OCI-LY1 (cell line): ENCODE measurements at regions not wholly inside any gene's neighbourhood (a gene's known extent, or its start where the extent isn't known, plus 50 kb on each side); places are given as distances from the start of the nearest gene placed in this dataset.

Experiments used
- H2AFZ ChIP-seq: fragments of 200-600 bp; sonication (generic), shearing (Covaris generic); 2 replicates; pipeline ENCODE4 v1.6.0; 2014; ENCODE audit warnings: antibody characterized with exemption, mild to moderate bottlenecking, low read length
- H3F3A ChIP-seq: fragments of 200-600 bp; sonication (generic), shearing (Covaris generic); 2 replicates; pipeline ENCODE4 v1.6.0; 2014; ENCODE audit warnings: mild to moderate bottlenecking, antibody characterized with exemption, low read length, moderate library complexity; ENCODE audit not compliant: insufficient read depth
- H3K27ac ChIP-seq: fragments of 200-600 bp; sonication (generic); 2 replicates; pipeline ENCODE4 v1.5.1; 2014; ENCODE audit warnings: low read length, mixed run types, mild to moderate bottlenecking, low read depth; ENCODE audit not compliant: poor library complexity, severe bottlenecking
- H3K27me3 ChIP-seq: fragments of 200-600 bp; sonication (generic); 2 replicates; pipeline ENCODE4 v1.6.0; 2014; ENCODE audit warnings: antibody characterized with exemption, mild to moderate bottlenecking, low read length, moderate library complexity; ENCODE audit not compliant: insufficient read depth
- H3K36me3 ChIP-seq: fragments of 200-600 bp; sonication (generic); 2 replicates; pipeline ENCODE4 v1.6.1; 2014; ENCODE audit warnings: mild to moderate bottlenecking, antibody characterized with exemption, low read length, moderate library complexity, mixed read lengths; ENCODE audit not compliant: insufficient read depth
- H3K4me1 ChIP-seq: fragments of 200-600 bp; sonication (generic); 2 replicates; pipeline ENCODE4 v1.5.1; 2014; ENCODE audit warnings: mild to moderate bottlenecking, low read length, moderate library complexity; ENCODE audit not compliant: insufficient read depth, severe bottlenecking
- H3K4me2 ChIP-seq: fragments of 200-600 bp; sonication (generic), shearing (Covaris generic); 2 replicates; pipeline ENCODE4 v1.6.1; 2014; ENCODE audit warnings: low read length
- H3K4me3 ChIP-seq: fragments of 200-600 bp; sonication (generic); 2 replicates; pipeline ENCODE4 v1.5.1; 2014; ENCODE audit warnings: low read length, low read depth, mild to moderate bottlenecking, mixed read lengths; ENCODE audit not compliant: poor library complexity, severe bottlenecking
- H3K79me2 ChIP-seq: fragments of 200-600 bp; shearing (Covaris generic); 2 replicates; pipeline ENCODE4 v1.6.1; 2016; ENCODE audit warnings: mixed run types, low read length, mixed read lengths; ENCODE audit not compliant: insufficient read depth
- H3K9ac ChIP-seq: fragments of 200-600 bp; sonication (generic), shearing (Covaris generic); 2 replicates; pipeline ENCODE4 v1.6.1; 2014; ENCODE audit warnings: mild to moderate bottlenecking, low read length, mixed read lengths
- H3K9me2 ChIP-seq: fragments of 200-600 bp; sonication (generic), shearing (Covaris generic); 2 replicates; pipeline ENCODE4 v1.6.1; 2014; ENCODE audit warnings: low read depth, mild to moderate bottlenecking, low read length, mixed read lengths
- H3K9me3 ChIP-seq: fragments of 200-600 bp; shearing (Covaris generic); 2 replicates; pipeline ENCODE4 v1.6.1; 2014; ENCODE audit warnings: low read length, mixed read lengths
- H4K20me1 ChIP-seq: fragments of 200-600 bp; sonication (generic), shearing (Covaris generic); 2 replicates; pipeline ENCODE4 v1.6.0; 2016; ENCODE audit warnings: mild to moderate bottlenecking, low read length; ENCODE audit not compliant: insufficient read depth
- EZH2 ChIP-seq: fragments of 200-600 bp; sonication (generic), shearing (Covaris generic); IDR thresholded peaks from 2 replicates; pipeline ENCODE4 v1.8.0; 2017; ENCODE audit warnings: borderline replicate concordance, mixed run types, mild to moderate bottlenecking, antibody characterized with exemption, low read length, moderate library complexity, mixed read lengths
- TF ChIP-seq, protein P1 (sequence below): fragments of 200-600 bp; sonication (generic), shearing (Covaris generic); IDR thresholded peaks from 2 replicates; pipeline ENCODE4 v1.5.1; 2017; ENCODE audit warnings: mild to moderate bottlenecking, antibody characterized with exemption, low read length, moderate library complexity, mixed read lengths

GRCh38 chr20:9974324-9974723, 60.5 kb upstream of the ANKEF1 start:
- TF ChIP-seq EZH2 = no peak
- TF ChIP-seq, protein P1, sequence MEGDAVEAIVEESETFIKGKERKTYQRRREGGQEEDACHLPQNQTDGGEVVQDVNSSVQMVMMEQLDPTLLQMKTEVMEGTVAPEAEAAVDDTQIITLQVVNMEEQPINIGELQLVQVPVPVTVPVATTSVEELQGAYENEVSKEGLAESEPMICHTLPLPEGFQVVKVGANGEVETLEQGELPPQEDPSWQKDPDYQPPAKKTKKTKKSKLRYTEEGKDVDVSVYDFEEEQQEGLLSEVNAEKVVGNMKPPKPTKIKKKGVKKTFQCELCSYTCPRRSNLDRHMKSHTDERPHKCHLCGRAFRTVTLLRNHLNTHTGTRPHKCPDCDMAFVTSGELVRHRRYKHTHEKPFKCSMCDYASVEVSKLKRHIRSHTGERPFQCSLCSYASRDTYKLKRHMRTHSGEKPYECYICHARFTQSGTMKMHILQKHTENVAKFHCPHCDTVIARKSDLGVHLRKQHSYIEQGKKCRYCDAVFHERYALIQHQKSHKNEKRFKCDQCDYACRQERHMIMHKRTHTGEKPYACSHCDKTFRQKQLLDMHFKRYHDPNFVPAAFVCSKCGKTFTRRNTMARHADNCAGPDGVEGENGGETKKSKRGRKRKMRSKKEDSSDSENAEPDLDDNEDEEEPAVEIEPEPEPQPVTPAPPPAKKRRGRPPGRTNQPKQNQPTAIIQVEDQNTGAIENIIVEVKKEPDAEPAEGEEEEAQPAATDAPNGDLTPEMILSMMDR = peak; percentile 20; the same call in 1 of the 2 replicates
- H3K36me3 ChIP-seq = no peaks in the 10 kb centered on the region
- no peaks in the 10 kb centered on the region for H3K27me3 ChIP-seq
- H3F3A ChIP-seq = no peaks in the 10 kb centered on the region
- no peaks in the 10 kb centered on the region for H3K79me2 ChIP-seq
- no peaks in the 10 kb centered on the region for H3K9me3 ChIP-seq
- H3K9ac ChIP-seq = no peak overlapping the region
- H4K20me1 ChIP-seq = no peaks in the 10 kb centered on the region
- no peaks in the 10 kb centered on the region for H3K4me1 ChIP-seq
- no peak overlapping the region for H2AFZ ChIP-seq
- no peak overlapping the region for H3K27ac ChIP-seq
- no peak overlapping the region for H3K4me3 ChIP-seq
- no peaks in the 10 kb centered on the region for H3K9me2 ChIP-seq
- H3K4me2 ChIP-seq = no peak overlapping the region

- Histone ChIP-seq H3K36me3 (no peaks in the 10 kb centered on the region), H3K9me3 (no peaks in the 10 kb centered on the region), H3K27ac (no peak overlapping the region), H3K4me1 (no peaks in the 10 kb centered on the region), H3K9me2 (no peaks in the 10 kb centered on the region), H2AFZ (no peak overlapping the region), H3K4me3 (no peak overlapping the region), H3F3A (no peaks in the 10 kb centered on the region), H4K20me1 (no peaks in the 10 kb centered on the region), H3K27me3 (no peaks in the 10 kb centered on the region), H3K79me2 (no peaks in the 10 kb centered on the region), H3K4me2 (no peak overlapping the region), H3K9ac (no peak overlapping the region)
- TF ChIP-seq, protein P1 = no peak
Observed at GRCh38 chr20:9971746-9972145, 63.0 kb upstream of the ANKEF1 start.

DNA sequence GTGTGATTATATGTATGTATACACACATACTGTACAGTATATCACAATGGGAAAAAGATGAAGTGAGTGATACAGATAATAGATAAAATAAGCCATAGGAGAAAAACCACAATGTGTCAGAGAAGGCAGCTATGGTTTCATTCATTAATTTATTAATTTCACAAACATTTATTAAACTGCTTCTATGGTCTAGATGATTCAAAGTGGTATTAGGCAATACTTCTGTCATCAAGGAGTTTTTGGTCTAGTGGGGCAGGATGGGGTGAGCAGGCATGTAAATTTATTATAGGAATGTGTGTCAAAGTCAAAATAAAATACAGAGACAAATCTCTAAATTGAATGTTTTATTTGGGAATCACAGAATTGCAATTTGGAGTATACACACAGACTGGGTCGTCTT, 65.2 kb upstream of the ANKEF1 start:
- no peaks in the 10 kb centered on the region for H3K79me2 ChIP-seq
- no peak for TF ChIP-seq EZH2
- TF ChIP-seq, protein P1 = no peak
- no peak overlapping the region for H3K4me2 ChIP-seq

More for the DNA sequence above, 65.2 kb upstream of the ANKEF1 start:
- Histone ChIP-seq H3K36me3 (no peaks in the 10 kb centered on the region), H4K20me1 (no peaks in the 10 kb centered on the region), H3K9me2 (no peaks in the 10 kb centered on the region), H3K27me3 (no peaks in the 10 kb centered on the region), H3K9ac (no peak overlapping the region), H3K4me3 (no peak overlapping the region), H3K9me3 (no peaks in the 10 kb centered on the region), H3F3A (no peaks in the 10 kb centered on the region), H2AFZ (no peak overlapping the region), H3K27ac (no peak overlapping the region), H3K4me1 (no peaks in the 10 kb centered on the region)
